ENCODE measurements at regions not wholly inside any gene's neighbourhood (a gene's known extent, or its start where the extent isn't known, plus 50 kb on each side); places are given as distances from the start of the nearest gene placed in this dataset.

DNA sequence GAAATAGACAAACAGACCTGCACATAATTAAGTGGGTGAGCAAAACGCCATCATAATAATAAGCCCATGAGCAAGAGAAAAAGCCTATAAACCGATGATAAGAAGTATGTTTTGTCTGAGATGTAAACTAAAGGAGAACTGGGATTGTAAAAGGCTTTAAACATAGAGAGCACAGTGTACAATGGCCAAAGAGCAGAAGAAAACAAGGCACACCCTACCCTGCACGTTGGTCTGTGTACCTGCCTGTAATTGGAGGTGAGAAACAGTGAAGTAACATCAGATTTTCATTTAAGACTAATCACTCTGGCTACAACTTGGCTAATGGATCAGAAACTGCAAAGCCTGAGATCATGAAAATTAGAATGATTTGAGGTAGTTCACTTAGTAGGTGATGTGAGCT lies 1094.7 kb upstream of the GYPC start:
- DNase-seq (no peak), ATAC-seq (no peak)
- no peaks in the 10 kb centered on the region for H3K36me3 Mint-ChIP-seq (ENCODE audit: low read depth)
- ChIA-PET POLR2A (no interaction called here), CTCF (no interaction called here)
- TF ChIP-seq CTCF (IDR thresholded peaks at IDR 0.05): no peak
- no peak overlapping the region for H3K27ac Mint-ChIP-seq
- intact Hi-C loops (cut with micrococcal nuclease): no loop called here
- no peaks in the 10 kb centered on the region for H3K4me1 Mint-ChIP-seq (ENCODE audit: low read depth)
- no peaks in the 10 kb centered on the region for H3K9me3 Mint-ChIP-seq
- H3K27me3 Mint-ChIP-seq: no peaks in the 10 kb centered on the region
- no peak overlapping the region for H3K4me3 Mint-ChIP-seq

DNA sequence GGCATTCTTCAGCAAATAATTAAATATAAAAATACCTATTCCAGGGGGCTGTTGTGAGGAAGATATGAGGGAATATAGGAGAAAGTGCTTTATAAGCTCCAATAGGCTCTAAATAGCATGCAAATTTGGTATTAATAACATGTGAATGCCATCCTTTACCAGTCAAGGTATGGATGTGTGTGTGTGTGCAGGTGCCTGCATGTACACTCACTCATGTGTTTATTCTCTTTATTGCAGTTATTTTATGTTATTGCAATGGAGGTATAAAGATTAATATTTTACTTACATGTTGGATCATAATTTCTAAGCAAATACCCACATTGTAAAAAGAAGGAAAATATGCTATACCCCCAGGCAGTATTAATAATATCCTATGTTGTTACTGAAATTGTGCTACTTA lies 1093.0 kb upstream of the GYPC start:
- no peaks in the 10 kb centered on the region for H3K4me1 Mint-ChIP-seq (ENCODE audit: low read depth)
- ChIA-PET CTCF (no interaction called here), POLR2A (no interaction called here)
- H3K27me3 Mint-ChIP-seq: no peaks in the 10 kb centered on the region
- no peaks in the 10 kb centered on the region for H3K36me3 Mint-ChIP-seq (ENCODE audit: low read depth)
- no peak for TF ChIP-seq CTCF (IDR thresholded peaks at IDR 0.05)
- H3K4me3 Mint-ChIP-seq: no peak overlapping the region
- H3K27ac Mint-ChIP-seq: no peak overlapping the region
- no peak for ATAC-seq
- H3K9me3 Mint-ChIP-seq: peaks cover 1% of the 10 kb centered on the region
- intact Hi-C loops (cut with micrococcal nuclease): no loop called here
- no peak for DNase-seq

DNA sequence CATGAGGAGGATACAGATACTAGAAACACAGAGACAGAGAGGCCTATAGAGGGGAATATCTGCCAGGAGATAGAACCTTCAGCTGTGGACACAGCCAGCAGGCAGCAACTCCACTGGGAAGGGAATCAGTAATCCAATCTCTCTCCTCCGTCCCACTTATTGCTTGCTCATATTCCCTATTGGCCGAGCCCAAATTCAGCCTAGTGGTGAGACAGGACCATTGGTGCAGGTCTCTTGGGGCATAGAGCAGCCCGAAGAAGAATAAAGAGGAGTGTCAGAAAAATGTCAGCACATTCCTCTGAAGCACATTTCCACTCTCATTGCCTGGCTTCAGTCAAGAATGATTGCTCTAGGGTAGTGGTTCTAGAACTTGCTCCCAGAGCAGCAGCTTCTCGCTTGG lies 1091.5 kb upstream of the GYPC start:
- Mint-ChIP-seq H3K4me1 (ENCODE audit: low read depth) (no peaks in the 10 kb centered on the region), H3K27me3 (peaks cover 1% of the 10 kb centered on the region), H3K36me3 (ENCODE audit: low read depth) (no peaks in the 10 kb centered on the region), H3K4me3 (no peak overlapping the region), H3K9me3 (peaks cover 2% of the 10 kb centered on the region), H3K27ac (no peak overlapping the region)
- intact Hi-C loops (cut with micrococcal nuclease): no loop called here
- DNase-seq: no peak
- ChIA-PET POLR2A (no interaction called here), CTCF (no interaction called here)
- no peak for TF ChIP-seq CTCF (IDR thresholded peaks at IDR 0.05)
- no peak for ATAC-seq

GRCh38 chr2:125566422-125566821 lies 1089.5 kb upstream of the GYPC start:
- POLR2A ChIA-PET: no interaction called here
- H3K27ac Mint-ChIP-seq: no peak overlapping the region
- CTCF ChIA-PET: no interaction called here
- H3K36me3 Mint-ChIP-seq (ENCODE audit: low read depth): no peaks in the 10 kb centered on the region
- ATAC-seq (no peak), DNase-seq (no peak)
- H3K4me1 Mint-ChIP-seq (ENCODE audit: low read depth): no peaks in the 10 kb centered on the region
- intact Hi-C loops (cut with micrococcal nuclease): no loop called here
- H3K4me3 Mint-ChIP-seq: no peak overlapping the region
- peaks cover 2% of the 10 kb centered on the region for H3K9me3 Mint-ChIP-seq
- TF ChIP-seq CTCF (IDR thresholded peaks at IDR 0.05): no peak
- peaks cover 1% of the 10 kb centered on the region for H3K27me3 Mint-ChIP-seq

DNA sequence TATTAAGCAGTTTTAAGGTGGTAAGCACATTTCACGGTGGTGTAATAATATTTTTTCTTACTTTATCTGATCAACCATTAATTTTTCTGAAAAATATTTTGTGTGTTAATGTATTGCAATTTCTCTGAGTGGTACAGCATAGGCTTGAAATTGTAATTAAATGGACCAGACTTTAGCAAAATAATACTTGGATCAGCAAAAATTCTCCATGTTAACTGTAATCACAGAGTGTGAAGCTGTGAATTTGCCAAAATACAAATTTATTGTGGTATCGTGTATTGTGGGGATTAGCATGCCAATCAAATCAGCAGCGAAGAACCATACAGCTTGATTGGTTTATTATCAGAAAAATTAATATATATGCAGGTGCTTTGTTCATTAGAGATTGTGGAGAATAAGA lies 1088.9 kb upstream of the GYPC start:
- ChIA-PET POLR2A (no interaction called here), CTCF (no interaction called here)
- H3K9me3 Mint-ChIP-seq: peaks cover 2% of the 10 kb centered on the region
- H3K36me3 Mint-ChIP-seq (ENCODE audit: low read depth): no peaks in the 10 kb centered on the region
- H3K27me3 Mint-ChIP-seq: peaks cover 1% of the 10 kb centered on the region
- ATAC-seq (no peak), DNase-seq (no peak)
- no peak overlapping the region for H3K27ac Mint-ChIP-seq
- TF ChIP-seq CTCF (IDR thresholded peaks at IDR 0.05): no peak
- no peaks in the 10 kb centered on the region for H3K4me1 Mint-ChIP-seq (ENCODE audit: low read depth)
- intact Hi-C loops (cut with micrococcal nuclease): no loop called here
- H3K4me3 Mint-ChIP-seq: no peak overlapping the region

Measured in activated CD8-positive, alpha-beta T cell treated with anti-CD3 and anti-CD28 coated beads for 36 hours (primary cell).